ENCODE measurements at regions not wholly inside any gene's neighbourhood (a gene's known extent, or its start where the extent isn't known, plus 50 kb on each side); places are given as distances from the start of the nearest gene placed in this dataset.

DNA sequence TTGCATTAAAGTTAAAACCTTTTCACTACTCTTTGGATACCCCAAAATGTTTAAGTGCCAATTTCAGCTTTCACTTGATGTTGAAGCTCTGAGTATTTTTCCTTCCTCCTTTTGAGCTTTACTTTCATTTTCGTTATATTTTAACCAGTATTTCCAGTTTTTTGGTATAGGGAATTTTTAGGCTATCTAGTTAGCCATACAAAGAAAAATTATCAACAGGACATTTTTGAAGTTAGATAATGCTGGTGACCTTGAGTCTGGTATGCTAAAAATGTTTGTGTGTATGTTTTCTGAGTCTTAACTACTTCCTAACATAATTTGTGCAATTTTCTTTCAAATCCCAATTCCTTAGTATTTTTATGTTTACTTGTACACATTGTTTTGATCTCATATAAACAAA, 284.8 kb downstream of the OTOL1 start:
- TF ChIP-seq, protein P1, sequence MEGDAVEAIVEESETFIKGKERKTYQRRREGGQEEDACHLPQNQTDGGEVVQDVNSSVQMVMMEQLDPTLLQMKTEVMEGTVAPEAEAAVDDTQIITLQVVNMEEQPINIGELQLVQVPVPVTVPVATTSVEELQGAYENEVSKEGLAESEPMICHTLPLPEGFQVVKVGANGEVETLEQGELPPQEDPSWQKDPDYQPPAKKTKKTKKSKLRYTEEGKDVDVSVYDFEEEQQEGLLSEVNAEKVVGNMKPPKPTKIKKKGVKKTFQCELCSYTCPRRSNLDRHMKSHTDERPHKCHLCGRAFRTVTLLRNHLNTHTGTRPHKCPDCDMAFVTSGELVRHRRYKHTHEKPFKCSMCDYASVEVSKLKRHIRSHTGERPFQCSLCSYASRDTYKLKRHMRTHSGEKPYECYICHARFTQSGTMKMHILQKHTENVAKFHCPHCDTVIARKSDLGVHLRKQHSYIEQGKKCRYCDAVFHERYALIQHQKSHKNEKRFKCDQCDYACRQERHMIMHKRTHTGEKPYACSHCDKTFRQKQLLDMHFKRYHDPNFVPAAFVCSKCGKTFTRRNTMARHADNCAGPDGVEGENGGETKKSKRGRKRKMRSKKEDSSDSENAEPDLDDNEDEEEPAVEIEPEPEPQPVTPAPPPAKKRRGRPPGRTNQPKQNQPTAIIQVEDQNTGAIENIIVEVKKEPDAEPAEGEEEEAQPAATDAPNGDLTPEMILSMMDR (conservative IDR thresholded peaks at IDR 0.05; ENCODE audit: low read length) = no peak
- TF ChIP-seq EZH2phosphoT487 (IDR thresholded peaks at IDR 0.05; ENCODE audit: borderline replicate concordance) = no peak

All from Loucy (cell line).